HTR-8/SVneo (cell line): ENCODE measurements at regions not wholly inside any gene's neighbourhood (a gene's known extent, or its start where the extent isn't known, plus 50 kb on each side); places are given as distances from the start of the nearest gene placed in this dataset.

Source experiments
- DNase-seq: peaks from one replicate; pipeline ENCODE4 v3.0.0; 2011; ENCODE audit warnings: low spot score, mixed read lengths; ENCODE audit not compliant: insufficient read length
- FAIRE-seq: peaks from 2 replicates; lab custom pipeline; 2011; peaks lifted over from hg19 to GRCh38; lab: Jason Lieb, UNC

DNA sequence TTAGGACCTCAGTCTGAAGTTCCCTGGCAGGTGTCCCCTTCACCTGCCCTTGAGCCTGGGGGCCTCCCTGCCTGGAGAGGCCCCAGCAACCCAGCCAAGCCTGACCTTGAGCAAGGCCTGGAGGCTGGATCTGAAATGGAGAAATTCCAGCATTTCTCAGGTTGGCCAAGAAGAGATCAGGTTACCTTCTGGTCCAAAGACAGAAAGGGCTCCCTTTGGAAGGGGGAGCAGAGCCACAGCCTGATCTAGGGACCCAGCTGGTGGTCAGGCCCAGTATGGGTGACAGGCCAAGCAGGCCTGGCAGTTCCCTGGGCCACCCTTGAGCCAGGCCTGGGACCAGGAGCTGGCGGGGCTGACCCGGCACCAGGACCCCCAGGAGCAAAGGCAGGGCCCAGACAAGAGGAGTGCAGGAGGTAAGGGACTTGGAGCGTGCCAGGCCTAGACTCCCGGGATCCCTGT lies 82.8 kb downstream of the TNFAIP2 start:
- DNase-seq (no peak), FAIRE-seq (no peak)

DNA sequence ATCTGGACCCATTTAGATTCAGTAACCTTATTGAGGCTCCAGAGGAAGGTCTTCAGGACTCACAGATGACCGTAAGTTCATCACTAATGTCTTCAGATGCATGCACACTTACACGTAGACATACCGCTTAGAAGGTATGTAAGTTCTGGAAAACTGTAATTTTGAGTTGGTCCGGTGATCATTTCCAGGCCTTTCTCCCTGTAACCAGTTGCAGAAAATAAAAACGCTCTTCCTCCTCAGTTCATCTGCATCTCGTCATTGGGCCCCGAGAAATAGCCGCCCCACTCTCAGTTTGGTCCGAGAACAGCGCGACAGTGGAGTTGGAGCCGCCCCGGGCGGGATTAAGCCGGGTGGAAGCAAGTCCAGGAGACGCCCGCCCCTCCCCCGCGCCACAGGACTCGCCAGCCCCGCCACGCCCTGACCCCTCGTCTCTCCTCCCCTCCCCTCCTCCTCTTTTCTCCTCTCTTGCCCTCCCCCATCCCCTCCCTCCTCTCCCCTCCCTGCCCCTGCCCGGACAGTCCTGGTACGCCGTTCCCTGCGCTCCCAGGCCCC lies 83.7 kb downstream of the TNFAIP2 start:
- no peak for FAIRE-seq
- DNase-seq = no peak

DNA sequence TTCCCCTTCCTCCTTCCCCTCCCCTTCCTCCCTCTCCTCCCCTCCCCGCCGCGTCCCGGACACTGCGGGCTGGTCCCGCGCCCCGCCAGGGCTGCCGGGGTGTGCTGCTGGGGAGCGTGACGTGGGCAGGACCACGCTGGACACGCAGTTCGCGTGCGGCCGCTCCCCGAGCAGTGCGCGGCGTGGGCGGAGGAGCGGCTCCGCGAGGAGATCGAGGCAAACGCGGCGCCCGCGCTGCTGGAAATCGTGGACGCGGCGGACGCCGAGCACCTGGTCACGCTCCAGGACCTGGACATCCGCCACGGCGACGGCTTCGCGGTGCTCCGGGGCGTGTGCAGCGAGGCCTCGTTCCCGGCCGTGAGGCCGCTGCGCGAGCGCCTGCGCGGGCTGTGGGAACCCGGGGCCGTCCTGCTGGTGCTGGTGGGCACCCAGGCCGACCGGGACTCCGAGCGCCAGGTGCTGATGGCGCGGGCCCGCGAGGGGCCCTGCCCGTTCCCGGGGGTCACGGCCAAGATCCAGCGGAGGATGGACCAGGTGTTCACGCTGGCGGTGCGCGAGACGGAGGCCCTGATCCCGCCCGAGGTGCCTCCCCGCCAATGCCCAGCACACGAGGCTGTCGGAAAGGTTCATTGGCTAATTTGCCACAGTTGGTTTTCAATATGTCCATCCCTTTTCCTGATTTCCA lies 84.3 kb downstream of the TNFAIP2 start:
- peak; percentile 55 for FAIRE-seq

DNA sequence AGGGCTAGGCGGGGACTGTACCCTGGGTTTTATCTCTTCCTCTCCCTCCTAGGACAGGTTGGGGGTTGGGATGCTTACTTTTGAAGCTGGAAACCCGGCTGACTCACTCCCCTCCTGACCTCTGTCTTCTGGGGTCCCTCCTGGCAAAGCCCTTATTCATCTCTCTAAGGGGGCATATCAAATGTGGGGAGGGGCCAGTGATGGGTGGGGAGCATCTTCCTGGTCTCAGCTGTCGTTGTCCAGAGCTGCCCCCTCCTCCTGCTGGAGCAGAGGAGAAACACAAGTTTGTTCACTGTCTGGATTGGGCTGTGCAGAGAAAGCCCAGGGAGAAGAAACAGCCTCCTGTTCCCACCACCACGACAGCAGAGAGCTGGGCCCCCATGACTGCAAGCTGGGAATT lies 85.8 kb downstream of the TNFAIP2 start:
- DNase-seq (no peak), FAIRE-seq (no peak)

More for the DNA sequence above, 84.3 kb downstream of the TNFAIP2 start:
- no peak for DNase-seq

DNA sequence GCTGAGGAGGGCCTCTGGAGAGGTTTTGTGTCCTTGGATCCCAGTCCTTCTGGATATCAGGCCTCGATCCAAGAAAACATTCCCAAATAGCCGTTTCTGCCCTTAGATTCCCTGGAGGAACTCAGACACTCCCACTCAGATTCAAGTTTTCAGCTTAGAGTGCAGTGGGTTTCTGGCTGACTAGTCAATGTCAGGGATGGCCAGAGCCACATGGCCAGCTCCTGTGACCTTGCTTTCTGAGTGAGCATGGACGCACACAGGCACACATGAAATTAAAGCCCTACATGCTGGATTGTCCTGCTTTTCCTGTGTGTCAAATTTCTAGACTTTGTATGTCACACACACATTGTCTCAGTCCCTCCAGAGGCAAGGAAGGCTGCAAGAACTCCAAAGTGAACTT lies 86.2 kb downstream of the TNFAIP2 start:
- DNase-seq = no peak
- no peak for FAIRE-seq

DNA sequence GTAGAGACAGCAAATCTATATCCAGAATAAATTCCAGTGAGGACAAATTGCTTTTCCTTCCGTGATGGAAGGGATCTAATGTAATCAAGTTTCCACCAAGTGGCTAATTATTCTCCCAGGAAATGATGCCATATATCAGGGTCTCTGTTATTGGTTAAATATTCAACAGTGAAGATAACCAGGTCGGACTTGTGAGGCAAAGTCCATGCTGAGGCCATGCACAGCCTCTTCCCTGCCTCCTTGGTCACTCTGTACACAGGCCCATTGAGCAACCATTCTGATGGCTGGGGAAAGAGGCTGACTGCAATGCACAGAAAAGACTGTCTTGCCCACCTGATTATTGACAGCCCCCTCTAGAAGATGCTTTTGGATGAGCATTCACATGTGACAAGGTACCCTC lies 90.1 kb downstream of the TNFAIP2 start:
- DNase-seq = no peak
- FAIRE-seq = no peak

DNA sequence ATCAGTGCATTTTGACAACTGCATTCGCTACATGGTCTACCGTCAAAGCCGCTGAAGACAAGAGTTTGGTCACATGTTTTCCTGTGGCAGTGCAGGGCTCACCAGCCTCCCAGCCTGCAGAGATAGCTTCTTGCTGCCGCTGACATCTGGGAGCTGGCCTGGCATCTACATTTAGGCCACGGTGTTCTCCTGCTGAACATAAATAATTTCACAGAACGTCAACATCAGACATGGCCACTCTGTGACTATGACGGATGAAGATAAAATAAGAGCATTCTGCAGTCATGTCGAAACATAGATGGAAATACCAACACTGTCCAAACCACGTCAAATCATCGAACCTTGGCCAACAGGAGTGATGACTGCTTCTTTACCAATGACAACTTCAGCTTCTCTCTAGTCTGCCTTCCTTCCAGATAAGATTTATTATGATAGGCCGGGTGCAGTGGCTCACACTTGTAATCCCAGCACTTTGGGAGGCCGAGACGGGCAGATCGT lies 91.2 kb downstream of the TNFAIP2 start:
- no peak for FAIRE-seq
- DNase-seq = no peak

DNA sequence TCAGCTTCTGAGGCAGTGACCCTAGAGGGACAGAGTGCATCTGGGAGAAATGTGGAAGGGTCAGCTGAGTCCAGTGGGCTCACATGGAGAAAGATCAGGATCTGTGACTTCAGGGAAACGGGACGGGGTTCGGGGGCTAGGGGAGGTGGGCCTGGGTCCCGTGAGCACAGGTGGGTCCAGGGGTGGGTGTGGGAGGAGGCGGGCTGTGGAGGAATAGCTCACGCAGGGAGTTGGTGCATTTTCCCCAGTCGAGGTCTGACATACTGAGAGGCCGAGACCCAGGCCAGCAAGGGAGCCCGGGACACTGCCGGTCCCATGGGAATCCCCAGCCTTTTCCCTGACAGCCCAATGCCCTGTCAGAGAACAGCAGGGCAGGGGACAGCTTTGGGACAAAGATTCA lies 93.1 kb downstream of the TNFAIP2 start:
- DNase-seq = no peak
- no peak for FAIRE-seq

DNA sequence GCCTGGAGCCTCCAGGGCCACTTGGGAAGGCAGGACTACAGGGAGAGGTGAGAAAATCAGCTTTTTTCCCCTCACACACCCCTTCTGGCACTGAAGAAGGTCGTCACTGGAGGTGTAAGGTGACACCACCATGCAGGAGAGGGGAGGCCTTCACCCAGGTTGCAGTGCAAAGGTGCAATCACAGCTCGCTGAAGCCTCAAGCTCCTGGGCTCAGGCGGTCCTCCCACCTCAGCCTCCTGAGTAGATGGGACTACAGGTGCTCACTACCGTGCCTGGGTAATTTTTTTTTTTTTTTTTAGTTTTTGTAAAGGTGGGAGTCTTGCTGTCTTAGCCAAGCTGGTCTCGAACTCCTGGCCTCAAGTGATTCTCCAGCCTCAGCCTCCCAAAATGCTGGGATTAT lies 93.6 kb downstream of the TNFAIP2 start:
- FAIRE-seq = no peak
- DNase-seq = no peak

DNA sequence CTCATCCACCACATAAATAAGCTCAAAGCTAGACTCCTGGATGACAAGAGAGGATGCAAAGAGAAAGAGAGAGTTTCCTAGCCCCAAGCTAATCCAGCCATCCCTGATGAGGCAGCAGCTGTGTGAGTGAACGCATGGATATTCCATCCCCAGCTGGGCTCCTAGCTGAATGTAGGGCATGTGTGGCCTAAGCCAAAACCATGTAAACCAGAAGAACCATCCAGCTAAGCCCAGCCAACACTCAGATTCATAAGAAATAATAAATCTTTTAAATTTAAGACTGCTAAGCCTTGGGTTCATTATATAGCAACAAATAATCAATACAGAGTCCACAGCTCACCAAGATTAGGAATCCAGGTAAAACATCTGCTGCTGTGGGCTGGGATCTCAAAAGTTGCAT lies 94.3 kb downstream of the TNFAIP2 start:
- FAIRE-seq = no peak
- DNase-seq = no peak

DNA sequence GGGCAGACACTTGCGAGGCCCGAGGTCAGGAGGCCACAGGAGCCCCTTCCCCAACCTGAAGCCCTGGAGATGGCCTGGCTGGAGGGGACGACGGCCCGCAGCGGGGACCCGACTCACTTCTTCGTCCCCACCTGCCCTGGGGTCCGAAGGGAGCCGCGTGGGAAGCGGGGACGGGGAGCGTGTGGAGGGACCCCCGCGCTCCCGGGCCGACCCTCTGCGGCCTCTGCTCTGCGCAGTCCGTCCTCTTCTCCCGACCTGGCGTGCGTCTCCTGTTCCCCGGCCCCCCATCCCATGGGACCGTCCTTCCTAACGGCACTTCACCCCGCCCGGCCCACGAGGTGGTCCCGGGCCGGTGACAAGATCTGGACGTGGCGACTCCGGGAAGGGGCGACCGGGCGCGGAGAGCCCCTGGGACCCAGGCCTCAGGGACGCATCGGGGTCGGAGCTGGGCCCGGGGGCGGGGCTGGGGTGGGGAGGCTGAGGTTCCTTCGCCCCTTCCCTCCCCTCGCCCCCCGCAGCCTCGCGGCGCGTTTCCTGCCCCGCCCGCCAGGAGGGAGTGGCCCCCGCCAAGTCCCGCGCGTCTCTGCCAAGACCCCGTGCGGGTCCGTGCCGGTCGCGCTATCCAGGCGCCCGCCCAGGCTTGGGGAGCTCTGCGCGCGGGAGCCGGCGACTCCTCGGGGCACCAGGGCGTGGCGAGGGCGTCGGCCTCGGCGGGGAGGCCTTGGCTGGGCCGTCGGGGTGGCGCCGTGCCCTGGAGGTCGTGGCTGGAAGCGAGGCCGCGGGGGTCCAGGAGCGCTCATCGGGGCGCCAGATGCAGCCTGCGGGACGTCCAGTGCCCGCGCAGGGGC lies 97.1 kb downstream of the TNFAIP2 start:
- no peak for DNase-seq
- no peak for FAIRE-seq

DNA sequence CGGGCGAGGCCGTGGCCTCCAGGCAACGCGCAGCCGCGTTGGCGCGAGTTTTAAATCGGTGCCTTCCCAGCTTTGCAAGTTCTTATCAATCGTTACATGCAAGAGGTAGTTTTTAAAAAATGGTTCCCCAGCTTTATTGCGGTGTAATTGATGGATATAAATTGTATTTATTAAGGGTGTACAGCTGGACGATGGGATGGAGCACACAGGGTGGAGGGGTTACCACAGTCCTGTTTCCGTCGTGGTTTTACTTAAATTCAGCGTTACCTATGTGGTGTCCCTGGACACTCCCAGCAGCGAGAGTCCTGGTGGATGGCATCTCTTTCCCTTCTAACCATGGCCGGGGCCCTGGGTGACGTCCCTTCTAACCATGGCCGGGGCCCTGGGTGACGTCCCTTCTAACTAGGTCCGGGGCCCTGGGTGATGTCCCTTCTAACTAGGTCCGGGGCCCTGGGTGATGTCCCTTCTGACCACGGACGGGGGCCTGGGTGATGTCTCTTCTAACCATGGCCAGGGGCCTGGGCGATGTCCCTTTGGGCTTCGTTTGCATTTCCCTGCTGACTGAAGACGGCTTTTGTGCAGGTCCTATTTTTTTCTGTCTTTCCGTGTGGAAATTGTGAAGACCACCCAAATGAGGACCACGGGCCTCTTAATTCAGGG lies 97.9 kb downstream of the TNFAIP2 start:
- FAIRE-seq = no peak
- DNase-seq = no peak

DNA sequence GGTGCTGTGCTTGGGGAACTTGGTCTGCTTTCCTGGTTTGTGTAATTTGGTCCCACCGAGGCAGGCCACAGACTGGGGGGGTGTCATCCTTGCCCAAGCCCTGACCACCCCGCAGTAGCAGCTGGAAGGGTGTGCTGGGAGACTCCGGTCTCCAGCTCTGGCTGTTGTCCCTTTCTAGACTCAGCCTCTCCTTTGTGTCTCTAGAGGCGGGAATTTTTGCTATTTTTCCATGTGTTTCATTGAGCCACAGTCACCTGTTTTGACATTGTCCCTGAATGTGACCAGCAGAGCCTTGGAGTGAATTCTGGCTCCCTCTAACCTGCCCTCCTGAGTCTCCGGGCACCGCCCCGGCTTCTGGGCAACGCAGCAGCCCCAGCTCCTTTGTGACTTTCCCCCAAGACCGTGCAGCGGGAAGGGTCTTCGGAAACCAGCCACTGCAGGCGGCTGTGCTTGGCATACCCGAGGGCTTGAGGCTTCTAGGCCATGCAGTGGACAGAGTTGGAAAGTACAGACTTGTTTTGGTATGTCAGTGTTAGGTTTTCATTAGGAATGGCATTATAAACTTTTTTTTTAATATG lies 98.6 kb downstream of the TNFAIP2 start:
- no peak for DNase-seq

DNA sequence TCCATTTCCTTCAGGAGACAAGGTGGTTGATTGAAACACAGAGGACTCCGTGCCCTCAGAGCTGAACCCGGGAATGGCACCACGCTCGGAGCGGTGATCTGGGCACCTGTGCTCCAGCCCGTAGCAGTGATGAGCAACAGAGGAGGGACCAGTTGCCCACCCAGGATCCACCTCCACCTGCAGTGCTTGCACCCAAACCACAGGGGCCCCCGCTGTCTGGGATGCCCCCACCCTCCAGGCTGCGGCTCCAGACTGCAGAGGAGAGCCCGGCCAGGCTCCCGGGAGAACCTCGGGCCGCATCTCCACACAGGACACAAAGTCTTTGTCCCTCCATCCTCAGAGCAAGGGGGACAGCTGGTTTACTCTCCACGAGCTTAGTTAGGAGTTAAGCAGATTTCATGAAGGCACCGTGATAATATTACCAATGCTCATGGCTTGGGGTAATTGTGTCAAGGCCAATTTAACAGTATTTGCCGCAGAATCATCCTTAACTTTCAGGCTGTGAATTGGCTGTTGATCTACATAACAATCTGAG lies 100.6 kb downstream of the TNFAIP2 start:
- DNase-seq (no peak), FAIRE-seq (no peak)

More for the DNA sequence above, 98.6 kb downstream of the TNFAIP2 start:
- FAIRE-seq = no peak

DNA sequence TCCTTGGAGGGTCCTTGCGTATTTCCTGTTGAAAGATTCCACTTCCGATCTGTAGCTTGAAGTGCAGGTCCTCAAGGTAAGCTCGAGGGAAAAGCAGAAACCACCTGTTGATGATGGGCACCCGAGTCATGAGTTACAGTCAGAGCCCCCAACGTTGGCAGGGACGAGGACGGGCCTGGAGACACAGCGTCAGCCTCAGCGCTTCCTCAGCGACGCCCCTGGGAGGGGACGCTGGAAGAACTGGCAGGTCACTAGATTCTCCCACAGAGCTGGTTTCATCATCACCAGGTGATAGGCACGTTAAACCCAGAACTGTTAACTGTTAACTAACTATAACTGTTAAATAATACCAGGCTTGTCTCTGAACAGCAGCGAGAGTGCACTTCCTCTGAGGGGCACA lies 101.8 kb downstream of the TNFAIP2 start:
- FAIRE-seq (no peak), DNase-seq (no peak)

DNA sequence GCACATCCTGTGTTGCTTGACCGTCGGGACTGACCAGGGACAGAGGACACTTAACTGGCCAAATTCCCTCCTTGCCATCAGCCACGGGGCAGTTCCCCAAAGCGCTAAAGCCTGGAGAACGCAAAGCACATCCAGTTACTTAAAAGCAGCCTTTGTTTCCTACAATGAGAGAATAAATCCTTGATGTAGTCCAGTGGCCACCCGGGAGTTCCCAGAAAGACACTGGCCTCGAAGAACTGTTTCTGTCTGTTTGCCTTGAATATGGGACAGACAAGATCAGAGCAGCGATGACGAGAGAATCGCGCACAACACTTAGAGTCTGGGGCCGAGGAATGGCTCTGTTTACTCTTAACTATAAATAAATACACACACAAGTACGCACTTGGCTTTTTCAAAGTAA lies 102.2 kb downstream of the TNFAIP2 start:
- no peak for FAIRE-seq
- no peak for DNase-seq

DNA sequence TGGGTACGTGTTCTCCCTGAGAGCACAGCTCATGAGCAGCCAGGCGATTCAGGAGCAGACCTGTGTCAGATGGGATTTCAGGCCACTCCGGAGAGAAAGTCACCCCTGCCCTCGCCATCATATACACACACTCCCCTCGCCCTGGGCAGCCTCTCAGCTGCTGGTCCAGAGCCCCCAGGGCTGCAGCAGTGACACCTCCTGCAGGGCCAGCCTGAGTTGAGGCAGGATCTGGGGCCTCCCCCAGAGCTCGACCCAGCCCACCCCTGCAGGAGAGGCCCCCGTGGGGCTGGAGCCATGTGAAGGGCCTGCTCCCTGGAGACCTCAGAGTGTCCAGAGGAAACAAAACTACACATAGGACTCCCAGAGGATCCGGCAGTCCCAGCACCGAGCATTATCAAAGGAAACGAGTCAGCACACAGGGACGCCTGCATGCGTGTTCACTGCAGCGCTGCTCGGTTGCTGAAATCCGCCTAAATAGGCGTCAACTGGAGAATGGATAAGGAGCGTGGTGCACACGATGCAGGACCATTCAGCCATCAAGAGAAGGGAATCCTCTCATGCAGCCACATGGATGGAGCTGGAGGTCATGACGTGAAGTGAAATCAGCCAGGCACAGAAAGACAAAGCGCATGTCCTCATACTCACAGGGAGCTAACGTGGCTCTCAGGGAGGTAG lies 104.0 kb downstream of the TNFAIP2 start:
- no peak for FAIRE-seq

DNA sequence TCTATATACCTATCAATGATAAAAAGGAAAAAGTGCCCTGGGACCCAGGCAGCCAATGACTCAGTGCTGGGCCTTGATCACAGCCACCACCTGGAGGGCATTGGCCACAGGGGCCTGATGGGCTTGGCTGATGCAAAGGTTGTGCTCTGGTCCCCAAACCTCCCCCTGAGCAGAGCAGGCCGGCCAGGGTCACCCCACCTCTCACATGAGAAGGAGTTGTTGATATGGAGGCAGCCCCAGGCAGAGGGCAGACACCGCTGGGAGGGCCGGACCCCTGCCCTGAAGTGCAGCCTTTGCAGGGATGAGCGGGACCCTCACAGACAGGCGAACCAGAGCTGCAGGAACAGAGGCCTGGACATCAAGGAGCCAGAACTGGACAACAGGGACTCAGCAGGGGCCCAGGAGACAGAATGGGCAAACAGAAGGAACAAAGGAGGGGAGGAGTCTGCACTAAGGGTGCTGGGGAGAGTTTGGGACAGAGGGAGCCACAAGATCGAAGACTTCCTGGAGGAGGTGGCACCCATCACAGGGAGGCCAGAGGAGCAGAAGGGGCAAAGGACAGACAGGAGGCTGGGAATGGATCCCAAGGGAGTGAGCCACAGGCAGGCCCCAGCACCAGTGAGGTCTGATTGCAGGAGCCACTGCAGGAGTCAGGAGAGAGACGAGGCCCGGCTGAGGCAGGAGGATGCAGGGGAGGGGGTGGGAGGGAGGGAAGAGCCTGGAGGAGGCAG lies 105.0 kb downstream of the TNFAIP2 start:
- no peak for FAIRE-seq
- no peak for DNase-seq

More for the DNA sequence above, 104.0 kb downstream of the TNFAIP2 start:
- DNase-seq = no peak

DNA sequence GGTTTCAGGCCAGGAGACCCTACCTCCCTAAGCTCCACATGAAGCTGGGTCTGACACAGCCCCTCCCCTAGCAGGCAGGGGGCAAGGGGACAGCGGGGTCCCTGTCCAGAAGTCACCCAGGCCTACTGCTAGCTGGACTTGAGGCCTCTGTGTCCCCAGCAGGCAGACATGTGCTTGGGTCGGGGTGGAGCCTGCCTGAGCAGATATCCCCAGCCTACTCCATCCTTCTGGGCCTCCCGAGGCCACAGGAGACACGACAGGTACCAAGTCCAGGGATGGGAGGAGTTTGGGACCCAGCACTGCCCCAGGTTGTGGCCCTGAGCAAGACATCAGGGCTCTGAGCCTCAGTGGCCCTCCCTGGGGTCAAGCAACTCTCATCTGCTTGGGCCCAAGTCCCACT lies 105.2 kb upstream of the EIF5 start:
- DNase-seq = no peak
- FAIRE-seq = no peak
